ENCODE measurements at regions not wholly inside any gene's neighbourhood (a gene's known extent, or its start where the extent isn't known, plus 50 kb on each side); places are given as distances from the start of the nearest gene placed in this dataset.

DNA sequence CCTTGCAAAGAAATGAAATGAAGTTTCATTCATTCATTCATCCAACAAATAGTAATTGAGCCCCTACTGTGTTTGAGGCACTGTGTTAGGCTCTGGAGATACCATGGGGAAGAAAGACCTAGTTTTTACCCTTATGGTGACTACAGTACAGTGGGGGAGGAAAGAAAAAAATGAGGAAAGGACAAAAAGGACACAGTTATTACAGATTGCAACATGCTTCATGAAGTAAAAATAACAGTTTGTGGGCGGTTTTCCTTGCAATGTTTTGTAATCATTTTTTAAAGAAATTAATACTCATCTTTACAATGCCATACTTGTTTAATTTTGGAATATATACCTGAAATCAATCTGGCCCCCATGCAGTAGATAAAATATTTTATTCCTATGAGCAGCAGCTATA lies 120.3 kb downstream of the TM2D1 start:
- CTCF ChIA-PET, result interaction anchor here (1.2 kb wide), 1 partner anchor 16 kb away, joined by 3 read pairs; no protein-coding TSS in a partner anchor
- Mint-ChIP-seq H3K9me3 (ENCODE audit: low read depth) (no peaks in the 10 kb centered on the region), H3K27ac (no peak overlapping the region), H3K27me3 (no peaks in the 10 kb centered on the region), H3K36me3 (ENCODE audit: low read depth) (no peaks in the 10 kb centered on the region), H3K4me1 (no peaks in the 10 kb centered on the region), H3K4me3 (no peak overlapping the region)
- ATAC-seq (no peak), DNase-seq (no peak)
- POLR2A ChIA-PET, result no interaction called here
- intact Hi-C loops (cut with DNase I, micrococcal nuclease), result no loop called here

DNA sequence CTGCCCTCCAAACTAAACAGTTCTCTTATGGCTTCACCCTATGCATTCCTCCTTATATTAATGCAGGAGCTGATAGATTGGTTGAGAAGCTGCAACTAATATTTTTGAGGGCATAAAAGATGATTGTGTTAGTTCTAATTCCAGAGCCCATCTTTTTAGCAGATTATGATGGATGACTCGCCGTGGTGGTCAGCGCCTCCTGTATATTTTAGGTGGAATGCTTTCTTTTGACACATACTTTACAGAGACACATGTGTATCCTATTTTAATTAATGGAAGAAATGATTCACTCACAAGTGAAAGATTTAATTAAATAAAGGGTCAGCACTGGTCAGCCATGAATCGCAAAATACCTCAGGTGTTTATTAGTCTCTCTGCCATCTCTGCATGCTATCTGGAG lies 120.7 kb downstream of the TM2D1 start:
- Mint-ChIP-seq H3K4me1 (no peaks in the 10 kb centered on the region), H3K4me3 (no peak overlapping the region), H3K36me3 (ENCODE audit: low read depth) (no peaks in the 10 kb centered on the region), H3K27me3 (no peaks in the 10 kb centered on the region), H3K27ac (no peak overlapping the region), H3K9me3 (ENCODE audit: low read depth) (no peaks in the 10 kb centered on the region)
- no peak for DNase-seq
- ChIA-PET CTCF (no interaction called here), POLR2A (no interaction called here)
- intact Hi-C loops (cut with DNase I, micrococcal nuclease), result no loop called here
- no peak for ATAC-seq

DNA sequence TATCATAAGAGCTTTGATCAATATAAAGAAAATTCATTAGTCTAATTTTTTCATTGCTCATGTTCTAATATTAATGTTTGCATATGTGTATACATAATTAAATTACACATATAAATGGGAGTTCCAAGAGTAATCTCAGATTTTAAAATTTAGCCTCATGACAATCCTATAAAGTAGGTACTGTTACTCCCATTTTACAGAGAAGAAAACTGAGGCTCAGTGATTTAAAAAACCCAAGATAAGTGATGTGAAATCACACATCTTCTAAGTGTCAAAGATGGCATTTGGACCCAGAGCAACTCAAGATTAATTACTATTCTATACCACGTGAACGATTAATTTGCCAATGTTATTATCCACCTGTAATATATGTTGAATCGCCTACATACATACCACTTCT lies 122.3 kb downstream of the TM2D1 start:
- no peaks in the 10 kb centered on the region for H3K9me3 Mint-ChIP-seq (ENCODE audit: low read depth)
- no peak overlapping the region for H3K4me3 Mint-ChIP-seq
- H3K4me1 Mint-ChIP-seq, result no peaks in the 10 kb centered on the region
- ChIA-PET CTCF (no interaction called here), POLR2A (no interaction called here)
- ATAC-seq (no peak), DNase-seq (no peak)
- peaks cover 3% of the 10 kb centered on the region for H3K27me3 Mint-ChIP-seq
- H3K36me3 Mint-ChIP-seq (ENCODE audit: low read depth), result no peaks in the 10 kb centered on the region
- intact Hi-C loops (cut with DNase I, micrococcal nuclease), result no loop called here
- no peak overlapping the region for H3K27ac Mint-ChIP-seq

DNA sequence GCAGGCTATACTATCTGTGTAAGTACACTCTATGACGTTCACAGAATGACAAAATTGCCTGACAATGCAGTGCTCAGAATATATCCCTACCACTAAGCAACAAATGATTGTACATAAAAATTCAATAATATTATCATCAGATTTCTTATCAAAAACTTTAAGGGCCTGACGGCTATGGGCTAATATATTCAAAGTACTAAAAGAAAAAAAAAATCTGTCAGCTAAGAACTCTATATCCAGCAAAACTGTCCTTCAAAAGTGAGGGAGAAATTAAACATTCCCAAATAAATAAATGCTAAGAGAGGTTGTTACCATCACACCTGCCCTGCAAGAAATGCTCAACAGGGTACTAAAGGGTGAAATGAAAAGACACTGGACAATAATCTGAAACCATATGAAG lies 127.3 kb downstream of the TM2D1 start:
- no peaks in the 10 kb centered on the region for H3K36me3 Mint-ChIP-seq (ENCODE audit: low read depth)
- no peak overlapping the region for H3K4me3 Mint-ChIP-seq
- H3K4me1 Mint-ChIP-seq, result no peaks in the 10 kb centered on the region
- ATAC-seq, result no peak
- H3K27ac Mint-ChIP-seq, result no peak overlapping the region
- ChIA-PET POLR2A (no interaction called here), CTCF (interaction anchor here (0.9 to 1.4 kb wide), 4 partner anchors 9 to 51 kb away, joined by 3 to 6 read pairs (median 6); no protein-coding TSS in a partner anchor)
- intact Hi-C loops (cut with DNase I, micrococcal nuclease), result no loop called here
- H3K27me3 Mint-ChIP-seq, result peaks cover 7% of the 10 kb centered on the region
- no peak for DNase-seq
- H3K9me3 Mint-ChIP-seq (ENCODE audit: low read depth), result no peaks in the 10 kb centered on the region

DNA sequence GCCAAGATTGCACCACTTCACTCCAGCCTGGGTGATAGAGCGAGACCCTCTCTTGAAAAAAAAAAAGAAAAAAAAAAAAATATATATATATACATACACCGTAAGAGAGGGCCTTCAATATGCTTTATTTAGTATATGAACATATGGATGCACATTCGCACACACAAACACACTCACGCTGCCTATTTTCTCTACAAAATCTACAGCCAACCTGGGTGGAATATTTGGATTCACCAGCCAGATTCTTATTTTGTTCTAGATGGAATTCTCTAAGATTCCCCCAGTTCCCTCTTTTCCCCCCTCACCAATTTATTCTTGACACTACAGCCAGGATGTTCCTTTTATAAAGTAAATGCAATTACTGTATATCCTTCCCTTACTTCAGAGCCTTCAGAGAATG lies 131.6 kb downstream of the TM2D1 start:
- ChIA-PET CTCF (interaction anchor here (1.0 kb wide), 1 partner anchor 39 kb away, joined by 4 read pairs; no protein-coding TSS in a partner anchor), POLR2A (no interaction called here)
- Mint-ChIP-seq H3K9me3 (ENCODE audit: low read depth) (no peaks in the 10 kb centered on the region), H3K36me3 (ENCODE audit: low read depth) (no peaks in the 10 kb centered on the region), H3K27ac (no peak overlapping the region), H3K27me3 (peaks cover 4% of the 10 kb centered on the region), H3K4me1 (no peaks in the 10 kb centered on the region), H3K4me3 (no peak overlapping the region)
- ATAC-seq (no peak), DNase-seq (no peak)
- intact Hi-C loops (cut with DNase I, micrococcal nuclease), result no loop called here

DNA sequence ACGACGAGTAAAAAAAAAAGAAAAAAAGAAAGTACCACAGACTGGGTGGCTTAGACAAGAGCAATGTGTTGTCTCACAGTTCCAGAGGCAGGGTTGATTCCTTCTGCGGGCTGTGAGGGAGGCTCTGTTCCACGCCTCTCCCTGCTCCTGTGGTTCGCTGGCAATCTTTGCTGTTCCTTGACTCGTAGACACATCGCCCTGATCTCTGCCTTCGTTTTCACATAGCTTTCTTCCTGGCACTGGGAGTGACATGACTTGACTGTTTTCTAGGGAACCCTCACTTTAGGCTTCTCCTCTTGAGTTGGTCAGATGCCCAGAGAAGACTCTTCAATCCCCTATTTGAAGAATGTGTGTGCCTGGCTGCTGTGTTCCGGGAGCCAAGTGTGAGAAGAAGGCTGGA lies 133.6 kb downstream of the TM2D1 start:
- Mint-ChIP-seq H3K36me3 (ENCODE audit: low read depth) (no peaks in the 10 kb centered on the region), H3K9me3 (ENCODE audit: low read depth) (no peaks in the 10 kb centered on the region), H3K4me3 (no peak overlapping the region), H3K27me3 (peaks cover 5% of the 10 kb centered on the region), H3K27ac (no peak overlapping the region), H3K4me1 (no peaks in the 10 kb centered on the region)
- no peak for ATAC-seq
- no peak for DNase-seq
- intact Hi-C loops (cut with DNase I, micrococcal nuclease), result no loop called here
- POLR2A ChIA-PET, result no interaction called here
- CTCF ChIA-PET, result interaction anchor here (0.6 kb wide), 1 partner anchor 202 kb away, joined by 3 read pairs; no protein-coding TSS in a partner anchor

DNA sequence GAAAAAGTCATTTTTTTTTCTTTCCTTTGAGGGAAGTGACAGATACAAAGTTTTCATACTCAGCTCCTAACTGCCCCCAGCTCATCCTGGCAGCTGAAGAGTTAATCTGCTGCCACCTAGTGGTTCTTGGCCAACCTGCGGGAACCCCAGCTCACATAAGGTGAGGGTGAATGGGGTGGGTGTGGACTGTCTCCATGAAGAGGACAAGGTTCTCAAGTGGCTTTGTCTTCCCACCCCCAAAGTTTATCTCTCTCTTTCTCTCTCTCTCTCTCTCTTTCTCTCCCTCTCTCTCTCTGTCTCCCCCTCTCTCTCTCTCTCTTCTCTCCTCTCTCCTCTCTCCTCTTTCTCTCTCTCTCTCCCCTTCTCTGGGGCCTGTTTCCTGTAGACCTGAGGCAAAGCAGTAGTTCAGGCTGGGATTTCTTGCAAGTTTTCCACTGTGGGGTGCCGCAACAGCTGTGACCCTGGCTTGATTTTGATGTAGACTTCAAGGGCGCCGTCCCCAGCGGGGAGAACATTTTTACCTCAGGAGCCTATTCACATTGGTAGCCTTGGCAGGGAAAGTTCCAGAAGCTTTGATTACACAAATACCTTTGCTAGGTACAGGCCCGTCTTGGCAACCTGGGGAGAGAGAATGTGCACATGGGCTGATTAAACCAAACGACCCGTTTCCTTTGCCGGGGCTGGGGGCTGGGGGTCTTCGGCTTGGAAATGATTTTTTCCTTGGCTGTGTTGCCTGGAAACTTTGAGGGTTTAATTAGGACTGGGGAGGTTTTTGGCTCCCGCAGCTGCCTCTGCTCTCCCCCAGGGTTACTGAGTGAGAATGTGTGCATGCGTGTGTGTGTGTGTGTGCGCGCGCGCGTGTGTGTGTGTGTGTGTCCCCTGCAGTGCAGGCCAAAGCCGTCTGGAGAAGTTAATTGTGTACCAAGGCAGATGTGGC lies 135.9 kb downstream of the TM2D1 start:
- ATAC-seq (peak; percentile 97), DNase-seq (peak; percentile 81)
- H3K27me3 Mint-ChIP-seq, result peaks cover 5% of the 10 kb centered on the region
- intact Hi-C loops (cut with DNase I, micrococcal nuclease), result loop anchor here (1.0 to 10.0 kb wide), 9 partner anchors 137 to 1612 kb away; no protein-coding TSS in a partner anchor
- CTCF ChIA-PET, result interaction anchor here (0.5 to 2.5 kb wide), 41 partner anchors 8 to 788 kb away, joined by 3 to 12 read pairs (median 4); no protein-coding TSS in a partner anchor
- H3K9me3 Mint-ChIP-seq (ENCODE audit: low read depth), result no peaks in the 10 kb centered on the region
- no peaks in the 10 kb centered on the region for H3K36me3 Mint-ChIP-seq (ENCODE audit: low read depth)
- no peaks in the 10 kb centered on the region for H3K4me1 Mint-ChIP-seq
- no peak overlapping the region for H3K4me3 Mint-ChIP-seq
- POLR2A ChIA-PET, result interaction anchor here (0.5 kb wide), 1 partner anchor 21 kb away, joined by 3 read pairs; no protein-coding TSS in a partner anchor
- no peak overlapping the region for H3K27ac Mint-ChIP-seq

DNA sequence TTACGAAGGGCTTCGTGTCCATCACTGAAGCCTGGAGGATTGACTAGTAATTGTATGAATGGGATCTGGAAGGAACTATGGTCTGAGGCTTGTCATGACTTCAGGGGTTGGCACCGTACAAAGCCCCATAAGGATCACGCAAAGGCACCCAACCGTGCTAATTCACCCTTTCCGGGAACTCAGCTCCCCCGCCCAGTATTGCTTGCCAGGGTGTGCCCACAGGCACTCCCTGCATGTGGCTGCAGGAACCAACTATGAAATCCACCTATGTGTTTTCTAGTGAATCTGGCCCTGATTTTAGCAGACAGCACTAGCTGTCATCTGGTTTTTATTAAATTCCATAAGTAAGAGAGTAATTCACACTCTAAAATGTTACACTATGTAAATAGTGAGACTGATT lies 139.2 kb downstream of the TM2D1 start:
- intact Hi-C loops (cut with DNase I, micrococcal nuclease), result loop anchor here (5.0 to 10.0 kb wide), 4 partner anchors 133 to 1608 kb away; no protein-coding TSS in a partner anchor
- Mint-ChIP-seq H3K27me3 (peaks cover 4% of the 10 kb centered on the region), H3K27ac (no peak overlapping the region), H3K9me3 (ENCODE audit: low read depth) (no peaks in the 10 kb centered on the region), H3K4me1 (no peaks in the 10 kb centered on the region), H3K36me3 (ENCODE audit: low read depth) (no peaks in the 10 kb centered on the region), H3K4me3 (no peak overlapping the region)
- CTCF ChIA-PET, result interaction anchor here (0.5 to 2.0 kb wide), 2 partner anchors 274 to 537 kb away, joined by 4 to 6 read pairs; no protein-coding TSS in a partner anchor
- DNase-seq (no peak), ATAC-seq (no peak)
- POLR2A ChIA-PET, result no interaction called here

DNA sequence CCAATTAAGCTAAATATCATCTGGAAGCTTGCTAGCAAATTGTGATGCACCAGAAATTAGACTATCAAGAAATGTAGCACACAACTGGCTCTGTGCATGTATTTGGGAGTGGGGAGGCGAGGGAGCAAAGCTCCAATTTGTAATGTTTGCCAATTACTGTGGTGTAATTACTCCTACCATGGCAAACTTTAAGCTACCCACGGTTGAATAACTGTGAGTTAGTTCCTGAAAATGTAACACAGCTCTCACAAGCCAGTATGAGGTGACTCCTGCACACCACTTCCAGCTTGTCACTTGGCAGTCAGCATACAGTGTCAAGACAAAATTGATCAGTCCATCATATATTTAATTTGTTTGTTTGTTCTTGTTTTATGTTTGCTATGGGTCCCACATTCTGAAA lies 141.2 kb downstream of the TM2D1 start:
- ChIA-PET POLR2A (no interaction called here), CTCF (interaction anchor here (1.1 to 1.4 kb wide), 3 partner anchors 12 to 534 kb away, joined by 3 to 4 read pairs (median 3); no protein-coding TSS in a partner anchor)
- no peak overlapping the region for H3K4me3 Mint-ChIP-seq
- no peak for ATAC-seq
- H3K9me3 Mint-ChIP-seq (ENCODE audit: low read depth), result no peaks in the 10 kb centered on the region
- H3K27me3 Mint-ChIP-seq, result peaks cover 9% of the 10 kb centered on the region
- no peak for DNase-seq
- intact Hi-C loops (cut with DNase I, micrococcal nuclease), result loop anchor here in 1 of 2 experiments (10.0 kb wide), 1 partner anchor 529 kb away; no protein-coding TSS in a partner anchor
- no peaks in the 10 kb centered on the region for H3K4me1 Mint-ChIP-seq
- H3K36me3 Mint-ChIP-seq (ENCODE audit: low read depth), result no peaks in the 10 kb centered on the region
- no peak overlapping the region for H3K27ac Mint-ChIP-seq

DNA sequence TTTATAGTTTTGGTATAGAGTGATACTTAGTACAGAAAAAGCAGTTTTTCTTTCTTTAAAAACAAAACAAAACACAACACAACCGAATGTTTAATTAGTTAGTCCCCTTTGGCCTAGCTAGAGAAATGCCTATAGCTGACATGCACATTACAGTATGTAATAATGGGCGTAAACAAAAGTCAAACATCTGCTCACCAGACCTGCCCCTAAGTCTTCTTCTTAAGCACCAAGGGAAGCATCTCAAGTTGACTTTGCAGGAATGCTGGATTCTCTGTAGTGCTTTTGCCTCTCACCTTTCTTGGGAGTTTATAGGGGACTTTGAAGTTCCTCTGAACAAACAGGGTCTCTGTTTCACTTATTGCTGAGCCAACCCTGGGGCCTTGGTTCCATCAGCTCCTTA lies 143.7 kb downstream of the TM2D1 start:
- CTCF ChIA-PET, result interaction anchor here (0.6 to 1.7 kb wide), 2 partner anchors 12 to 17 kb away, joined by 3 to 5 read pairs; no protein-coding TSS in a partner anchor
- Mint-ChIP-seq H3K27me3 (peaks cover 13% of the 10 kb centered on the region), H3K4me3 (no peak overlapping the region), H3K36me3 (ENCODE audit: low read depth) (no peaks in the 10 kb centered on the region), H3K4me1 (no peaks in the 10 kb centered on the region), H3K9me3 (ENCODE audit: low read depth) (no peaks in the 10 kb centered on the region), H3K27ac (no peak overlapping the region)
- POLR2A ChIA-PET, result interaction anchor here (0.6 kb wide), 1 partner anchor 187 kb away, joined by 3 read pairs; no protein-coding TSS in a partner anchor
- DNase-seq (no peak), ATAC-seq (no peak)
- intact Hi-C loops (cut with DNase I, micrococcal nuclease), result loop anchor here in 1 of 2 experiments (10.0 kb wide), 1 partner anchor 526 kb away; no protein-coding TSS in a partner anchor

DNA sequence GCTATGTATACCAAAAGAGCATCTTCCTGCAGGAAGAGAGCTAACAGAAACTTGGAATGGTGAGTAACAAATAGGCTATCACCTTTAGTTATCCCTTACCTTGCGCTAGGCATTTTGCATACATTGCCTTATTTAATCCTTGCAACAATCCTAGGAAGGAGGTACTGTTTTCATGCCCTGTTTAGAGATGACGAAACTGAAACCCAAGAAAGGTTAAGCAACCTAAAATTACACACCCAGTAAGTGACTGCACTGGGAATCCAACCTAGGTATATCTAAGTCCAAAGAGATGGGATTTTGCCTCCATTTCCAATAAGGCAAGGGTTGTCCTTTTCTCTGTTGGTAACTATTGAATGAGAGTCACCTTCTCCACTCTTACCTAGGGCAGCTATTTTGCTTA lies 144.5 kb downstream of the TM2D1 start:
- no peak for ATAC-seq
- peaks cover 15% of the 10 kb centered on the region for H3K27me3 Mint-ChIP-seq
- intact Hi-C loops (cut with DNase I, micrococcal nuclease), result loop anchor here in 1 of 2 experiments (10.0 kb wide), 1 partner anchor 526 kb away; no protein-coding TSS in a partner anchor

More for the DNA sequence above, 144.5 kb downstream of the TM2D1 start:
- Mint-ChIP-seq H3K4me1 (no peaks in the 10 kb centered on the region), H3K4me3 (no peak overlapping the region), H3K36me3 (ENCODE audit: low read depth) (no peaks in the 10 kb centered on the region), H3K9me3 (ENCODE audit: low read depth) (no peaks in the 10 kb centered on the region), H3K27ac (no peak overlapping the region)
- no peak for DNase-seq
- ChIA-PET POLR2A (no interaction called here), CTCF (interaction anchor here (1.7 to 2.5 kb wide), 2 partner anchors 8 to 18 kb away, joined by 5 to 11 read pairs; no protein-coding TSS in a partner anchor)

Measured in activated CD4-positive, alpha-beta T cell treated with anti-CD3 and anti-CD28 coated beads for 36 hours (primary cell).